DMS79 (cell line): ENCODE measurements at regions not wholly inside any gene's neighbourhood (a gene's known extent, or its start where the extent isn't known, plus 50 kb on each side); places are given as distances from the start of the nearest gene placed in this dataset.
"Not testable (repeated sequence)": the region's sequence is repeated elsewhere in the genome, so short reads cannot be mapped to it uniquely, and the experiment has no call there.

Experiments used
- DNase-seq: peaks from one replicate; lab custom pipeline; 2025; lab: John Stamatoyannopoulos, UW

DNA sequence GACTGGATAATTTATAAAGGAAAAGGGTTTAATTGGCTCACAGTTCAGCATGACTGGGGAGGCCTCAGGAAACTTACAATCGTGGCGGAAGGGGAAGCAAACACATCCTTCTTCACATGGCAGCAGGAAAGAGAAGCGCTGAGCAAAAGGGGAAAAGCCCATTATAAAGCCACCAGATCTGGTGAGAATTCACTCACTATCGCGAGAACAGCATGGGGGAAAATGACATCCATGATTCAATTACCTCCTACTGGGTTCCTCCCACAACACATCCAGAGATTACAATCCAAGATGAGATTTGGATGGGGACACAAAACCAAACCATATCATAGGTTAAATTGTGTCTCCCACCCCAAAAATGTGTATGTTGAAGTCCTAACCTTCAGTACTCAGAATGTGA is 491.7 kb downstream of the SETD4 start:
- DNase-seq = no peak

DNA sequence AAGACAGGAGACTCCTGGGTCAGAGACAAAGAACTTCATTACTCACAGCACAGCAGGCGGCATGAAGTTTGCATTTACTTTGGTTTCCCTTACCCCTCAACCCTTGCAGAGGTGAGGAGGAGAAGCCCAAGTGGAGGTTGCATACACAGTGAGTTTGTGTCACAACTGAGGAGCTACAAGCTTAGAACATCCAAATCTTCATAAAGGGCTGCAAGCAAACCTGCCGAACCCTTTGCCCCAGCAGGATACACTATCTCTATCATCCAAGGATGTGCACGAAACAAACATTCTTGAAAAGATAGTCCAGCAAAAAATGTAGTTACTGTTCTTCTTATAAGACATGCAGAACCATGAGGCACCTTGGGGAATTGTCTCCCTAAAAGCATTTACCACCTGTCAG is 493.5 kb downstream of the SETD4 start:
- no peak for DNase-seq

DNA sequence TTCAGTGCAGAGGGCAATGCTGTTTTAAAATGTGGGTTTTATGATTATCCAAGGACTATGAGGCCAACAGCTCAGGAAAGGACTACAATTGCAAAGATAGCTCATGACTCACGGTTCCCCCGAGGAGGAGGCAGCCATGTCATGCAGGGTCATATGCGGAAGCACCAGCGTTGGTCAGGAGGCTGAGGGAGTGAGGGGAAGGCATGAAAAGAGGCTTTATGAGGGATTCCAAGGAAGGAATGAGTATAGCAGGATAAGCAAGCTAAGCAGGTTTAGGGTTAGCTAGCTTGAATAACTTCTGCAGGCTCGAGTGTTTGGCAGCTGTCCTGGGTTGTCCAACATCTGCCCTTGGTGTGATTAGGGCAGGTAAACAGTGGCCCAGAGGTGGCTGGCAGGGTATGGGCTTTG is 495.1 kb downstream of the SETD4 start:
- no peak for DNase-seq

DNA sequence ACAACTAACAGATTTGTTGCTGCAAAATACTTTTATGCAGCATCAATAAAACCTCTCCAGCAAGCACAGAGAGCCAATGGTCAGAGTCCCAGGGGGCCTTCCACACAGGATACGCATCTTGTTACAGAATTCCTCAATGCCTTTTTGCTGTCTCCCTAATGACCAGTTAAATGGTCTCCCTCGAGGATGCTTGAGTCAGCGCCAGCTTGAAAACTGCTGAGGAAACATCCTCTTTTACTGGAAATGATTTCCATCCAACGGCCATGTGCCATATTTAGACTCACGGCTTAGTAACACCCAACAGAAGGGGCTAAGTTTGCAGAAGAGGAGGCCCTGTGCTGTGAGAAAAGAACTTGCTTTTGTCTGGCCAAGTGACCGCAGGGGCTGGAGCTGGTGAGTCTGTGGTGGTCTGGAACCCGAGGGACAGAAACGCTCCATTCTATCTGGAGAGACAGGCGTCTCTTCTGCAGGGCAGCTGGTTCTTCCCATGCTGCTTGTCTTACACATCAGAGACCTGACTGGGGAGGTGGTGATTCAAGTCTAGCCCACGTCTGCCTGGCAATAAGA is 496.4 kb downstream of the SETD4 start:
- peak; percentile 33 for DNase-seq

DNA sequence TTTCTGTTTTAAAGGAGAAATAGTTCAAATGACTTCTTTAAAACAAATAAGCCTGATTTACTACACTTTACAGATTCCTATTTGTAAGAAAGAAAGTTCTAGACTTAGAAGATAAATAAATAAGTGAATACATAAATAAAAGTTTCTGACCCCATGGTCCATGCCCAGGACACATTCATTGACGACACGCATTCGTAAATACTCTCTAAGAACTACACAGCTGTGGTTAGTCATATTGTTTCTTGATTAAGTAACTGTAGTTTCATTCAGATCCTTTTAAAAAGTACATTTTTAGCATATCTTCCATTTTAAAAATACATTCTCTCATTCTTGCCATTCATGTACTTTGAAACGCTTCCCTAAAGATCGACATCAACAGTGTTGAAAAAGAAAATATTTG is 497.4 kb downstream of the SETD4 start:
- DNase-seq = no peak

DNA sequence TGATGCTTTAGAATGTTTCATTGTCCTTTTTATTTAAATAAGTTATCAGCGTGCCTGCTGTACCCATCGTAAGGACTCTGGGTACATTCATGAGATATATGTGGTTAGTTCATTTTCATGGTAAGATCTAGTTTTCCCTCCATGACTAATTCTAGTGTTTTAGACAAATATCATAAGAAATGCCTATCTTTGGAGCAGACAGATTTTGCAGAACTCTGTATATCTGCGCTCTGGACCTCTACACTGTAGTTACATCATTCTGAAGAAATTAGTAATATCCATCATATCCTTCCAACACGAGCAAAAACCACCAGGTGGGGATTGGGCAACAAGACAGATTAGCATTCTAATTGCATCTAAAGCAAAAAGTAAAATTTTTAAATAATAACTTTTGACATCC is 499.2 kb downstream of the SETD4 start:
- DNase-seq = no peak

DNA sequence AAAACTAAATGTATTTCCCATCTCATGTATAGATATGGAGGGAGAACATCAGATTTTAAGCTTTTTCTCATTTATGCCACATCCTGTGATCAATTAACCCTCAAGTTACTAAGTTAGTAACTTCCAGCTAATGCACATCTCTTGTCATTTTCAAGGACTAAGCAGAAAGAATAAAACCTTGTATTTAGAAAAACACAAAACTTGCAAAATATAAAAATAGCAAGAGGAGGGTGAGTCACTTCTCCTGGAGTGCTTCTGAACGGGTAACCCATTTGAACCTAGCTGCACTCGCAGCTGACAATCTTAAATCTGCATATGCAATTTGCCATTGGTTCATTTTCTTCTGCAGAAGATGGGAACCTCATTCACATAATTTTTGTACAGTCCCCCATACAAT is 500.5 kb downstream of the SETD4 start:
- DNase-seq = no peak

DNA sequence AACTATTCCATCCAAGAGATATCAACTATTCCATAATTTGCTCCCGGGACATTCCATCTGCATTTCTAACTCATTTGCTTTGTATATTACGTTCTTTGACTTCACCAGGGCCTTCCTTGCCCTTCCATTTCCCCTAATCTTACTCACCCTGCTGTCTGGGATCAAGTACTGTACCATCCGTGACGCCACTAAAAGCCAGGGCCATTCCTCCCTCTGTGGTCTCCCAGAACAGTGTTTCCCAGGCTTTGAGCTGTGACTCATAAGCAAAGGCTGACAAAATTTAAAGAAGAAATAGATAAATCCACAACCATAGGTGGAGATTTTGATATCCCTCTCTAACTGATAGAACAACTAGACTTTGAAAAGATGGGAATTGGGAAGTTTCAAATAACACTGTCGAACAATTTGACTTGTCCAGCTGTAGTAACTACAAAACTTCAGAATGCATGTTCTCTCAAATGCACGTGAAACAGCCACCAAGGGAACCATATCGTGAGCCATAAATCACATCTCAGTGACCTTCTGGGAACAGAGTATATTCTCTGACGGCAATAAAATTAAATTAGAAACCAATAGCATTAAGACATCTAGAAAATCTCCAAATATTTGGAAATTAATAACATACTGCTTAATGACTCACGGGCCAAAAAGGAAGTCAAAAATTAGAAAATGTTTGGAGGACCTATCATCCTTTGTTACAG is 501.0 kb downstream of the SETD4 start:
- DNase-seq = no peak

DNA sequence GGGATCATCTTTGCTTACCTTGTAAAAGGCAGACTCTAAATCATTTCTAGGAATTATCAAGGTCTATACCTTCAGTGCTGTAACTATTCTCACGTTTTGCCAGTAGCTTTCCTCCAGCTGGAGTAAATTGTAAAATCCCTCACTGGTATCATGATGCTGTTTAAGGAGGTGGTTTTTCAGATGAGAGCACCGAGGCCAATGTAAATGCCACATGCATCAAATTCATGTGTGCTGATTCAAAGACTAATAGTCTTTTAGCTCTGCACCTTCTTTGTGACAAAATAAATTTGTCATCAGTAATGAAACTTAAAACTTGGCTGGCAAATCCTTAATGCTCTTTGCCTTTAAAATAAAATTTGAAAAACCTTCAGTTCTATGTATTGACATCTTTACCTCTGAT is 503.8 kb downstream of the SETD4 start:
- no peak for DNase-seq

DNA sequence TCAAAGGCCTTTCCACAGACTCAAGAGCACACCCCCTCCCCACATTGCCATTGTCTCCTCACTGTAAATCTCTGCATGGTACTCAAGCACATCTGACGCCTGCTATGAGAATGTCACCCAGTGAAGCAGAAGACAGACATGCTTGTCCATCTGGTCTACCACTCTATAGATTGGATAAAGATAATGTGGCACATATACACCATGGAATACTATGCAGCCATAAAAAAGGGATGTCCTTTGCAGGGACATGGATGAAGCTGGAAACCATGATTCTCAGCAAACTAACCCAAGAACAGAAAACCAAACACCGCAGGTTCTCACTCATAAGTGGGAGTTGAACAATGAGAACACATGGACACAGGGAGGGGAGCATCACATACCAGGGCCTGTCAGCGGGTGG is 503.4 kb upstream of the RUNX1 start:
- not testable (repeated sequence) for DNase-seq

DNA sequence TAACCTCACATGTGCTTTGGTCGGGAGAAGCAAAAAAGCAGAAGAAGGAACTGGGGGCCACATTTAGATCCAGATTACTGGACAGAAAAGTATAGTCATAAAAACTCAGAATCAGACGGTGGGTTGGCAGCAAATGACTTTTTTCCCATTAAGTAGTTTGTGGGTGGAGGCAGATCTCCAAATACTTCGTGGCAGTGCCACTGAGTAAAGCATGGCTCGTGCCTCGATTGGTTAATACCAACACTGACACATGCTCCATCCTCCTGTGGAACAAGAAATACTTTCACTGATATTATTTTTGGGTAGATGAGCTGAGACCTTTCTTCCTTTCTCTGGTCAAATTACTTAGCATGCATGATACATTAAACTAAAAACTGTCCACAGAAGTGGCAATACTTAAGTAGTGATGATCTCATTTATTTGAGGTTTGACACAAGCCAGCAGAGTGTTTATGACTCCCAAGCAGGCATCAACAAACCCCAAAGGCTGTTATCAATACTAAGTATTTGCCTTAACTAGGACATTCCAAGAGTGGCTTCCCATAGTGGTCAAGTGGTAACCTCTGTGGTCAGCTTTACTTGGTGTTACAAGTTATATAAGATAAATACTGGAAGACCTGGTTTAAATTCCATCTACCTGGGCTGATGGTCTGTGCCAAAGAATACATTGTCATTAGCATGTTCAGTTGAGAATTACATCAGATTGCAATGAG is 500.0 kb upstream of the RUNX1 start:
- no peak for DNase-seq

DNA sequence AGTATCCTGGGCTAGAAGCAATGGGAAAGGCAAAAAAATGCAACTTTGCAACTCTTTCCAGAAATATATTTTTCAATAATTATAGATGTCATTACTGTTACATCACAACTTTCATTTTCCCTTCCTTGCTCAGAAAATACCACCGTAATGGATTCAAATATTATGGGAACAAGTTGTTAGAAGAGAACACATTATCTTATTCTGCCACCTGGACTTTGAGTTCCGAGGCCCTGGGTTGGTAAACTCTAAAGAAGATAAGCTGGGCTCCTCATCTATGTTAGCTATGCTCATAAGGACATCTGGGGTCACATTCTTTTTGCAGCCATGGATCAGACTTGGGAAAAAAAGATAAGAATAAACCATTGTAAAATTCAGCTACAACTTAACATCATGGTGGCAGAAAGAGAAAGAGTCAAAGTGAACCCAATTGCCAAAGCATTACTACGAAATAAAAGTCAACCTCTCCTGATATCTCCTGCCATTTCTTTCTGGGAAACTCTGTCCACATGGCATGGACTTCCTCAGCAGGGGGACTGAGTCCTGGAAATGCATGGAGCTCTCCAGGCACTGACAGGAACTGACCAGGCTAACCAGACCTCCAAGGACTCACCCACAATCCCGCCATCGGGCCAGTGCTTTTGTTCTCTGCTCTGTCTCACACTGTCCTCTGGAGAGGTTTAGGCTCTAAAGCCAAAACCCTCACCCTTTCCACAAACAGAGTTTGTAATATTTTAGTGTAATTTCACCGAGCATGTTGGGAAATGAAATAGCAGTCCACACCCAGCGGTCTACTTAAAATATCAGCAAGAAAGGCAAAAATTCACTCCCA is 499.1 kb upstream of the RUNX1 start:
- no peak for DNase-seq

DNA sequence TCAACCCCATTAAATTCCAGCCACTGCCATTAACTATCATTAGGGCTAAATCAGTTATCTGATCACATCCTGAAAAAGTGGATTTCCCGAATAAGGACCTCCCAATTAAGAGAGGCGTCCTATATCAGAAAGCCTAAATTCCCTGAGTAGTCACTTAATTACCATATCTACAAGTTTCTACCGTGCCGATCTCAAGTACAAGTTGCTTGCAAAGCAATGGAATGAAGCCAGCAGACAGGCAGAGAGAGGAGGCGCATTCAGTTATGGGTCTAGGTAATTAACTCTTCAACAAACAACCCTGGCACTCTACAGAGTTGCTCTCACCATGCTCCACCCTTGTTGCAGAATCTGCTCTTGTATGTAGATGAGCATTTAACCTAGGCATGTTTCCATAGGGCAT is 494.6 kb upstream of the RUNX1 start:
- no peak for DNase-seq

DNA sequence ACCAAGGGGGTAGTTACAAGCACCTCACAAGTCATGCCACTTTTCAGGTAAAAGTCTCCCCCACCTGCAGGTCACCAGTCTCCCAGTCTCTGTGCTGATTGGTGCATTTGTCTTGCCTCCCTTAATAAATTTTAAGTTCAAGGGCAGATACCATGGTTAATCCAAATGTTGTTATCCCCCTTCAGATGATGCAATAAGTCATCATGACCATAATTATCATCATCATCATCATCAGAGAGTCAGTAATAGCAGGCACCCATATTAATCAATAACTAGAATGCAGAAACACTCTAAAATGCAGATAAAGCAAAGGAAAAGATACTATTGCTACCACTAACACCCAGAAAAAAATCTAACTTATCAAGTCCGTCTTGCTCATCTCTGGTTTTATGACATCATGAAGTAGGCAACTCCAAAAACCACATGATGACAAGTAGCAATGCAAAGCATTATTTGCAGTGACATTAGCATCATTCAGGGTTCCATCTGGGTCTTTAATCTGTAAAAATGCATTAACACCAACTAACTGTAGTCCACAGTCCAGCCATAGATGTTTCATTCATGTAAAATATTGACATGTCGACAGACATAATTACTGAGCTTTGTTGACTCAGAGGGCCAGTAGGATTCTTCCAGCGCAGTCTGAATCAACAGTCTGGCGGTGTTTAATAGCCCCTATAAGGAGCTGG is 492.0 kb upstream of the RUNX1 start:
- no peak for DNase-seq

DNA sequence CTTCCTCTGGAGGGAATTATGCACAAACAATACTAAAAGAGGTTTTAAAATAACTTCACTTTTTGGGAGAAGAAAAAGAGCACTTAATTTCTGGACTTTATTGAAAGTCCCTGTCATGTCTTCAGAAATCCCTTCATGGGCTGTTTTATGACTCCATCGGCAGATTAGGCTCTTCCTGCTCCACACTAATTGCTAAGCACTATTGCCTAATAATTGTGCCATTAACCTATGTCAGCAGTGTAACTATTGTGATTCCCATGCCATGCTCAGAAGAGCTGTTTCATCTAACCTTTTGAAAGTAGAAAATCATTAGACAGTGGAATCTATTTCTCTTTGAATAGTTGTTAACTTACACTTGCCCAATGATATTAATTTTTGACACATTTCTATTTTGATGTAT is 489.3 kb upstream of the RUNX1 start:
- DNase-seq = no peak

DNA sequence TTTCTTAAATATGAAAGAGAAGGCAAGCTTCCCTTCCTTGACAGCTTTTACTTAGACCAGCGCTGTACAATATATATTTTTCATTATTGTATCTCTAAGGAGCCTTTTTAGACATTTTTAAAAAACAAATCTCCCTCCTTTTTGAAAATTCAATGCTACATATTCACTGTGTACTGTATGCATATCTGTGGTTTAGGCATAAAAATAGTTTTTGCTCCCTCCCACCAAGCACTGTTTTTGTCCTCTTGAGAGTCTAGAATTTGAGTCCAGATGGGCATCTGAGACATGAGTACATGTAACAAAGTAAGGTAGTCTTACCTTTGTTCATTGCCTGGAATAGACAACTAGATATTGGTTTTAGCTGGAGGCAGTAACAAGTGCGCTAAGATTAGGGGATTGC is 488.5 kb upstream of the RUNX1 start:
- no peak for DNase-seq

DNA sequence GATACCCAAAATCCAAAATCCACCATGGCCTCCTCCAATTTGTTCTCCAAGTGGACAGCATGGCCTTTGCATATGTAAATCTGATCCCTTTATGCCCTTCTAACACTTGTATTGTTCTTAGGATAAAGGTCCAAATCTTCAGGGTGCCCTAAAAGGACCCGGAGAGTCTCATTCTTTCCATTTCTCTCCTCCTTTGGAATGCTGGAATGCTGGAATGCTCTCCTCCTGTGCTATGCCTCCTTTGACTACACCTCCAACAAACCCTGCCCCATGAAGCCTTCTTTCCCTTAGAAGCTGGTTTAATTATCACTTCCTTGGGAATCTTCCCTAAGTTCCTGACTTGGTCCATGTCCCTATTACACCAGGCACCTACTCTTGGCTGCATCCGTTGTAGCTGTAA is 484.8 kb upstream of the RUNX1 start:
- DNase-seq = no peak

DNA sequence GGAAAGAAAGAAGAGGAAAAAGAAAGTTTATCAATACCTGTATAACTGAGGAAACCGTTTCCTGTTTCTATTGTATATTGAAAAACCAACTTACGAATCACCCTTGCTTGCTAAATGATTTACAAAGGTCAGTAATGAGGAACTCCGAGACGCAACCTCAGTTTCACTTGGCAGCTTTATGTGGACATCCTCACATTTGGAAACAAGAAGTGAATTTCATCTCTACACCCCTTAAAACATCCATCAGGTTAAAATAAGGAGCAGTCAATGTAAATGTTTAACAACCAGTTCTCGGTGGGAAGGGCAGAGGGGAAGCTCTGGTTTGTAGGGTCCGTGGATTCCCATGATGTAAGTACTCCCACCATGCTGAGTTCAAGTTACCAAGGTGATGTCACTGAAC is 481.7 kb upstream of the RUNX1 start:
- no peak for DNase-seq

DNA sequence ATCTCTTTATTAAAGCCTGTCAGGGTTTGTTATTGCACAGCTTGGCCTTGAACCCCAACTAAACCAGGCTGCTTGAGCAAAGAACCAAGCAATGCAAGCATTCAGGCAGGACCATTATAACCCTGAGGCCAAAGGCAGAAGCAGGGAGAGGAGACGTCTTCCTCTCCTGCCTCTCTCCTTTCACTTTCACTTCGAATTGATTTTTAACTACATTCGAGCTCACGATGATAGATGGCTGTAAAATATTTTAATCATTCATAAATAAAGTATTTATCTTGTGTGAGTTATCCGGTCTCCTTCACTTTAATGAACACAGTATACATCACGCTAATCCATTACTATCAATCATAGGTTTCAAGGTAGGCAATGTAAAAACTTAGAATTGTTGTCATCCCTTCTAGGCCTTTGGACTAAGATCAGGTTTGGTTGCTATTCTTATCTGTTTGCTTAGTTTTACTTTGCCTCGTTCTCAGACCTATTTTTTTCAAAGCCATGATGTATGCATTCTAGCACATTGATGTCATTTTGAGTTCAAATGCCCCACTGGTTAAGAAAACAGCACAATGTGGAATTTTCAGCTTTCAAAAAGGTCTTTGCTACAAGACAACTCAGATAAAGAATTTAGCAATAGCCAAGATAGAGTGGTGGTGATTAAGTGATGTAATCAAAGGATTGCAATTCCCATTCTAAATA is 480.2 kb upstream of the RUNX1 start:
- peak; percentile 8 for DNase-seq

DNA sequence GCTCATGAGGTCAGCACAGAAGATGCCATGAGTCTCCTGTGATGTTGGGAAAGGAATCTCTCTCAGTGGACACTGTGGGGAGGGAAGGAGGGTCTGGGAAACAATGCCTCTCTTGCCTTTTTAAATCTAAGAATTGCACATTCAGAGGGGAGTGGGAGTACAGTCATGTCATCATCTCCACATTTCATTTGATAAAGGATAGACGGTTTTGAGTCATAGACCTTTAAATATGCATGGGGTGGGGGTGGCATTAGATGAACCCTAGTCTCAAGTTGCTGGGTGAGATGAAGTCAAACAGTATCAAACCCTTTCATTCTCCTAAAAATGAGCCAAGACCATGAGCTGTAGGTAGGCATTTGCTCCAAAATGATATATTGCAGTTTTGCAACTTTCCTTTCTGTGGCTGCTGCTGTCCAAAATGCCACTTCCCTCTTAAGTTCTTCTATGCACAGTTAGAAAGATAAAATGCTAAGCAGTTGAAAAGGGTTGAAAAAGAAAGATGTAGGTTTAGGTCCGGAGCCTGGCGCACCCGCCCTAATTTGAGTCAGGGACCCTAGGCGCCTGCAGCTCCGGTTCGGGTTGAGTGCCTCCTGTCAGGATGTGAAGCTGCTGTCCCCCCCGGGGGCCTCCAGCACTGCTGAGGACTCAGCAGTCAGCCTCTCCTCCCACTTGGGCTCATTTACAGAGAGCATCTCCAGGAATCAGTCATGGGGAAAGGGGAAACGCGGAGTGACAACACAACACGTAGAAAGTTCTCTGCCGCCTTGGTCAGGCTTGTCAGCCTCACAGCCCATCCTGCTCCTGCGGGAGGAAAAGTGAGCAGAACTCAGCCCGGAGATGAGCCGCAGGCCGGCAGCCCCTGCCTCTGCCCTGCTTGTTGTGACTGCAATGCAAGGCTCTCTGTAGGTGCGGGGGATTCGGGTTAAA is 479.3 kb upstream of the RUNX1 start:
- no peak for DNase-seq
